T-helper 17 cell (primary cell): ENCODE measurements at regions not wholly inside any gene's neighbourhood (a gene's known extent, or its start where the extent isn't known, plus 50 kb on each side); places are given as distances from the start of the nearest gene placed in this dataset.
"Not testable (repeated sequence)": the region's sequence is repeated elsewhere in the genome, so short reads cannot be mapped to it uniquely, and the experiment has no call there.

Experiments
- ATAC-seq: fragments of 150-1000 bp; cut with Tn5 transposase; 2 replicates; pipeline ENCODE4 v1.10.0; 2021; ENCODE audit warnings: mild to moderate bottlenecking, moderate library complexity
- DNase-seq, 3 donors: peaks; one replicate each; pipeline versions ENCODE4 v3.0.0 to v3.0.0-alpha.2; 2020 to 2021
- H3K9me3 ChIP-seq: one replicate; pipeline ENCODE4 v1.7.0; 2013; ENCODE audit warnings: low read length, mild to moderate bottlenecking; ENCODE audit not compliant: control insufficient read depth, poor library complexity, severe bottlenecking
- H3K27ac Mint-ChIP-seq: one replicate; pipeline ENCODE4 v1.8.0; 2022; ENCODE audit warnings: mild to moderate bottlenecking, moderate library complexity, mixed read lengths
- H3K27me3 Mint-ChIP-seq: one replicate; pipeline ENCODE4 v1.8.0; 2022; ENCODE audit warnings: mixed read lengths
- H3K36me3 Mint-ChIP-seq: one replicate; pipeline ENCODE4 v1.8.0; 2022; ENCODE audit warnings: low read depth, mixed read lengths
- H3K4me1 Mint-ChIP-seq: one replicate; pipeline ENCODE4 v1.8.0; 2022; ENCODE audit warnings: mild to moderate bottlenecking, mixed read lengths
- H3K4me3 Mint-ChIP-seq: one replicate; pipeline ENCODE4 v1.8.0; 2022; ENCODE audit warnings: mild to moderate bottlenecking, moderate library complexity, mixed read lengths

DNA sequence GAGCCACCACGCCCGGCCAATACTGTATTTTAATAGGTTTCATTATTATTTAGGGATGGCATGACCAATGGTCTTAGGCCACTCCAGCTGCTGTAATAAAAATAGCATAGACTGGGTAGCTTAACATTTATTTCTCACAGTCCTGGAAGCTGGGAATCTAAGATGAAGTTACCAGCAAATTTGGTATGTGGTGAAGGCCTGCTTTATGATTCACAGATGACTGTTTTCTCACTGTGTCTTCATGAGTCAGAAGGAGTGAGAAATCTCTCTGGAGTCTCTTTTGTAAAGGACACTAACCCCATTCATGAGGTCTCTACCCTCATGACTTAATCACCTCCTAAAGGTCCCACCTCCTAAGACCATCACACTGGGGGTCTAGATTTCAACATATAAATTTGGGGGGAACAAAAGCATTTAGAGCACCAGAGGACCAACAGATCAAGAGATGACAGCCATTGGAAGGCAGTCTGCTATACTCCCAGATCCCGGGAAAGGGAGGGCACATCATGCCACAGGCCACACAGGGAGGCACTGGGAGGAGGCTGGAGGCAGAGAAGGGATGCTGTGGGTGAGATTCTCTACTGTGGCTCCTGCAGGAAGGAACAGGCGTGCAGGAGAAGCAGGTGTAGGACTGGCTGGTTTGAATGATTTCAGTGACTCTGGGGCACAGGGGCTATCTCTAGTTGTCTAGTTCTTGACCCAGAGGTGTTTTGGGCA lies 335.8 kb upstream of the SFRP2 start:
- H3K9me3 ChIP-seq: no peaks in the 10 kb centered on the region
- H3K4me1 Mint-ChIP-seq: no peaks in the 10 kb centered on the region
- no peak for DNase-seq
- no peak overlapping the region for H3K4me3 Mint-ChIP-seq
- ATAC-seq: no peak
- H3K27me3 Mint-ChIP-seq: peaks cover 17% of the 10 kb centered on the region
- no peaks in the 10 kb centered on the region for H3K36me3 Mint-ChIP-seq
- no peak overlapping the region for H3K27ac Mint-ChIP-seq

DNA sequence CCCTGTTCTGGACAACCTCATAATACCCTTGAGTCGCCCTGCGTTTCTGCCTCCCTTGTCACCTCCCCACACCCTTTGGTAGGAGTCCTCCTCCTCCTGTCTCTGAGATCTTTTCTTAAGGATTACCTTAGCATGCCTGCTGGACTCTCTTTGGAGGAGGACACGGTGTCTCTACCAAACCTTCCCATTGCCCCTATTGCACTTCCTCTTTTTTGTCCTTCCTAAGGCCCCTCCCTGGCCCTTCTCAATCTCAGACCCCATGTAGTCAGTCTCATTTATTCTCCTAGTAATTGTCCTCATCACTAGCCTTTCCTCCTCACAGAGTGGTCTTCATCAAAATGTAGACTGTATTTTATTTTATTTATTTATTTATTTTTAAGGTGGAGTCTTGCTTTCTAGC lies 335.0 kb upstream of the SFRP2 start:
- no peak overlapping the region for H3K27ac Mint-ChIP-seq
- no peaks in the 10 kb centered on the region for H3K4me1 Mint-ChIP-seq
- ATAC-seq (no peak), DNase-seq (no peak)
- no peaks in the 10 kb centered on the region for H3K36me3 Mint-ChIP-seq
- no peak overlapping the region for H3K4me3 Mint-ChIP-seq
- no peaks in the 10 kb centered on the region for H3K9me3 ChIP-seq
- H3K27me3 Mint-ChIP-seq: peaks cover 23% of the 10 kb centered on the region

DNA sequence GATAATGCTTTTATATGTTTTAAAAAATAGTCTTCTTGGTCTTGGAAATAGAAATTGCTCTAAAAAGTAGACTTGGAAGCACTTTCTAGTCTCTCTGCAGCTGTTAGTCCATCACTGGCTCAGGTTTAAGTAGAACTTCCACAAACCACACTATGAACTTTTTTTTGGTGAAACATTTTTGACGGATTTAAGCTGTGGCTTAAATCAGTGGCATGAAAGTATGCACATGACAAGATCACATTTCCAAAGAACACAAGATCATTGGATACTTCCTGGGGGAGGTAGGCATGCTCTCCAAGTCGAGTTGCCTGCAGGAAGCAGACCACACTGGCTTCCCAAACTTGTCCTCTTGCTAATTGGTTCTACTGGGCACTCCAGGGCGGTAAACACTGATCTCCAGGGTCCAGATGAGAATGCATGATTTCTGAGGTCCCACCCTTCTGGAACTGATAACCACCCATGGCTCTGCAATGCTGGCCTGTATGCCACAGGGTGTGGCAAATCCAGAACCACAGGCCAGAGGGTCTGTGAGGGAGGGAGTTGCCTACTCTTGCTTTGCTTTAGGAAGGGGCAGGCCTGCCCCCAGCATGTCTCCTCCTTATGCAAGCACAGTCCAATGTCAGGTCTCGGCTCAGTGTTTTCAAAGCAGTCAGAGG lies 331.9 kb upstream of the SFRP2 start:
- Mint-ChIP-seq H3K4me1 (no peaks in the 10 kb centered on the region), H3K36me3 (no peaks in the 10 kb centered on the region), H3K4me3 (no peak overlapping the region), H3K27ac (no peak overlapping the region), H3K27me3 (peaks cover 15% of the 10 kb centered on the region)
- DNase-seq (no peak), ATAC-seq (no peak)
- no peaks in the 10 kb centered on the region for H3K9me3 ChIP-seq

DNA sequence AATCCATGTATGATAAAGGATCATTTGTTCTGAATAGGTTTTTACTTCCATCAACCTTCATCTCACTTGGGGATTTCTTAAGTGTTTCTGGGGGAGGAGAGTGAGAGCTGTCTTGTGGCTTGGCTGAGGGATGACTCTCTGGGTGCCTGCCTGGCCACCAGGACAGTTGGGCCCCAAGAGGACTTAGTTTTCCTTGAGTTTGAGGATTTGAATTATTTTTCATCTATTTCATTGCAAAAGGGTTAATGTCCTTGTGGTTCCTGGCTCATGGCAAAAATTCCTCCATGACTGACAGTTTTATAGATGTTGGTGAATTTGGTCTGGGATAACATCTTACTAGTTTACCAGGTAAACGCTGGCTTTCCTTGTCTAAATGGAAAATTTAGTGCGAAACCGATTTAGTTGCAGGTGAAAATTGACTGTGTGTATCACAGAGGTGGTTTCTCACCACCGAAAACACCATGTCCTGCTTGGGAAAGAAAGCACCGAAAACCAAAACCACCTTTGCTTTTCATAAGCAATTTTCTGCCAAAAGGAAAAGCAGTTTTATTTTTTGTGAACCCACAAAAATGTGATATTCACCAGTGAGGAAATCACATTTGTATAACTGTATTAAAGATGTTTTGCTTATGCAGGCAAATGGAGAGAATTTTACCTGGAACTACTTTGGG lies 331.3 kb upstream of the SFRP2 start:
- Mint-ChIP-seq H3K27ac (no peak overlapping the region), H3K4me3 (no peak overlapping the region), H3K4me1 (no peaks in the 10 kb centered on the region), H3K27me3 (peaks cover 15% of the 10 kb centered on the region), H3K36me3 (no peaks in the 10 kb centered on the region)
- ATAC-seq (no peak), DNase-seq (no peak)
- H3K9me3 ChIP-seq: no peaks in the 10 kb centered on the region

DNA sequence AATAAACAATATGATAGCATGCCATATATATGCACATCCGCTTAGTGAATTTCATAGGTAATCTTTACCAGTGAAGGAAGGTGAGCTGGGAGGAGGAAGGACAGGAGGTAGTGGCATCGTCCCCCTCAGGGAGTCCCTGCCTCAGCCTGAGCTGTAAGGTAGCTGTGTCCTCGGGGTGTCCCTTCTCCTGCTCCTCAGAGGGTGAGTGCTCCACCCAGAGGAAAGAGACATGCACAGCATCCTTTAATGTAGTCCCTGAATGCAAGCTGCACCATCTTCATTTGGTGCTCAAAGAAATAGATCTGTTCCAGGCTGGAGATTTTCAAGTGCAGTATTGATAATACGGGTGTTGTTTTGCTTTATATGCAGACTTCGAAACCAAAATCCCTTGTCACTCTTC lies 330.4 kb upstream of the SFRP2 start:
- Mint-ChIP-seq H3K4me1 (no peaks in the 10 kb centered on the region), H3K27me3 (peaks cover 15% of the 10 kb centered on the region), H3K27ac (no peak overlapping the region), H3K4me3 (no peak overlapping the region), H3K36me3 (no peaks in the 10 kb centered on the region)
- H3K9me3 ChIP-seq: no peaks in the 10 kb centered on the region
- DNase-seq (no peak), ATAC-seq (no peak)

DNA sequence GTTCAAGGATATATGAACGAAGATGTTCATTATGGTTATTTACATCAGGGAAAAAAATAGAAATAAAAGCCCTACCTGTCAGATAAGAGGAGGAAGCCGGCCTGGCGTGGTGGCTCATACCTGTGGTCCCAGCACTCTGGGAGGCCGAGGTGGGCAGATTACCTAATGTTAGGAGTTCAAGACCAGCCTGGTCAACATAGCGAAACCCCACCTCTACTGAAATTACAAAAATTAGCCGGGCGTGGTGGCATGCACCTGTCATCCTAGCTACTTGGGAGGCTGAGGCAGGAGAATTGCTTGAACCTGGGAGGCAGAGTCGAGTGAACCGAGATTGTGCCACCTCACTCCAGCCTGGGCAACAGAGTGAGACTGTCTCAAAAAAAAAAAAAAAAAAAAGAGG lies 328.8 kb upstream of the SFRP2 start:
- peaks cover 13% of the 10 kb centered on the region for H3K27me3 Mint-ChIP-seq
- DNase-seq, ATAC-seq, H3K9me3 ChIP-seq, H3K4me1 Mint-ChIP-seq, H3K27ac Mint-ChIP-seq, H3K4me3 Mint-ChIP-seq, H3K36me3 Mint-ChIP-seq: not testable (repeated sequence)

DNA sequence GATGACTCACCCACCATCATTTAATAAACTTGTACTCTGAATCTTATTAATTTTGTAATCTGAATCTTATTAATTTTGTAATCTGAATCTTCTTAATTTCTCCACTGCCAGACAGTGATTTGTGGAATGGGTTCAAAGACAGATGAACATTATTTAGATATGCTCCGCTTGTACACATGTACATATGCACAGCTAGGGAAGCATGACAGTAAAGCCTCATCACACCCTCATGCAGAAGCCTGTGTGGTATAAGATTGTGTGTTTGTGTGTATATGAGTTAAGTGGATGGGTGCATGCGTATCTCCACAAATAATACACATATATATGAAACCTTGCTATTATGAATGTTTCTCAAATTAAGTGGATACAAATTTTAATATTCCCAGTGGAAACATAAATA lies 318.5 kb upstream of the SFRP2 start:
- DNase-seq: no peak
- ATAC-seq: no peak
- H3K27ac Mint-ChIP-seq: no peak overlapping the region
- no peaks in the 10 kb centered on the region for H3K4me1 Mint-ChIP-seq
- no peaks in the 10 kb centered on the region for H3K27me3 Mint-ChIP-seq
- no peaks in the 10 kb centered on the region for H3K9me3 ChIP-seq
- H3K36me3 Mint-ChIP-seq: peaks cover 2% of the 10 kb centered on the region
- no peak overlapping the region for H3K4me3 Mint-ChIP-seq

DNA sequence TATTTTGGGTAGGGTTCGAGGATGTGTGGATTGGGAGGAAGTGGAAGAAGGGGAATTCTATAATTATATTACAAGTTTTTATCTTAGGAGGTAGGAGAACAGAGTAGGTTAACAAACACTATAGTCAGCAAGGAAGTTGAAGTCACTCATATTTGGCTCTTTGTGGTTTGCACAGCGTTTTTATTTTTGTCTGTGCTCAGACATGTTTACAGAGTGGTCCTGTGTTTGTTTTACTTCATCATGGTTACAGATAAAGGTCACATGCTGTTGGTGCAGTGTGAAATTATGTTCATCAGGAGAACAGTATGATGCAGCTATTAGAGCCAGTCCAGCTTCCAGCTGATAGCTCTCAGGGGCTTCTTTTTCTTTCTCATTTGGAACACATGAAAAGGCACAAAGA lies 299.9 kb upstream of the SFRP2 start:
- H3K27me3 Mint-ChIP-seq: peaks cover 5% of the 10 kb centered on the region
- no peaks in the 10 kb centered on the region for H3K4me1 Mint-ChIP-seq
- no peak overlapping the region for H3K4me3 Mint-ChIP-seq
- no peak overlapping the region for H3K27ac Mint-ChIP-seq
- no peak for ATAC-seq
- H3K9me3 ChIP-seq: no peaks in the 10 kb centered on the region
- no peaks in the 10 kb centered on the region for H3K36me3 Mint-ChIP-seq
- no peak for DNase-seq

DNA sequence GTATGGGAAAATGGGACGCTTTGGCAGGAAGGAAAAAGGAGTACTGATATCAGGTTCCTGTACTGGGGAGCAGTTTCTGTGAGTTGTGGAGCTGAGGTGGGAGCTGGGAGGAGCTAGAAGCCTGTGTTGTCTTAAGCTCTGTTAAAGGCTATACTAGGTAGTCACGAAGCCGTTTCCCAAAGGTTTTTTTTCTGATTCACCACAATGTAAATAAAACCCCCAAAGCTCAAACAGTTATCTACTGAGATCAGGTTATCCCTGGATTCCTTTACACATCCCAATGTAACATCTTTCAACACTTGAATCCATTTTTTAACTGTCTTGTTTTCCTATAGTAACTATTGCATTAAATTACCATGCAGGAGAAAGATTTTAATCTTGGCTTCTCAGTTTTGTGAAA lies 297.4 kb upstream of the SFRP2 start:
- Mint-ChIP-seq H3K36me3 (no peaks in the 10 kb centered on the region), H3K4me3 (no peak overlapping the region), H3K27me3 (peaks cover 5% of the 10 kb centered on the region), H3K4me1 (no peaks in the 10 kb centered on the region), H3K27ac (no peak overlapping the region)
- no peak for ATAC-seq
- DNase-seq: no peak
- H3K9me3 ChIP-seq: no peaks in the 10 kb centered on the region

DNA sequence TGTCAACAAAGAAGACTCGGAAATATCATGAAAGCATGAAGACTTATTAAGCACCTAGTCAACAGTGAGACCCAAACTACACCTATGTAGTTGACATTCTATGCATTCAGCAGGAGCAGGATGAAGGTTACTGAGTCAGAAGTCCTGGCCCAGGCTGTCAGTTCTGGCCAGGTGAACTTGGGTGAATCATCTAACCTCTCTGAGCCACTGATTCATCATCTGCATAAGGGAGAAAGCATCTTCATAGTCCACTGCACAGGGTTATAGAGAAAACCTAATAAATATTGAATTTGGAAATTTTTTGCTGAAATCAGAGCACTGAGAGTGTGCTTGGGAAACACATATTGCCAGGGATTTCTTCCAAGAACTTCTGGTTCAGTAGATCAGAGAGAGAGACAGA lies 296.0 kb upstream of the SFRP2 start:
- no peak overlapping the region for H3K4me3 Mint-ChIP-seq
- no peak overlapping the region for H3K27ac Mint-ChIP-seq
- H3K9me3 ChIP-seq: no peaks in the 10 kb centered on the region
- no peak for DNase-seq
- ATAC-seq: no peak
- H3K4me1 Mint-ChIP-seq: no peaks in the 10 kb centered on the region
- H3K27me3 Mint-ChIP-seq: peaks cover 9% of the 10 kb centered on the region
- no peaks in the 10 kb centered on the region for H3K36me3 Mint-ChIP-seq

DNA sequence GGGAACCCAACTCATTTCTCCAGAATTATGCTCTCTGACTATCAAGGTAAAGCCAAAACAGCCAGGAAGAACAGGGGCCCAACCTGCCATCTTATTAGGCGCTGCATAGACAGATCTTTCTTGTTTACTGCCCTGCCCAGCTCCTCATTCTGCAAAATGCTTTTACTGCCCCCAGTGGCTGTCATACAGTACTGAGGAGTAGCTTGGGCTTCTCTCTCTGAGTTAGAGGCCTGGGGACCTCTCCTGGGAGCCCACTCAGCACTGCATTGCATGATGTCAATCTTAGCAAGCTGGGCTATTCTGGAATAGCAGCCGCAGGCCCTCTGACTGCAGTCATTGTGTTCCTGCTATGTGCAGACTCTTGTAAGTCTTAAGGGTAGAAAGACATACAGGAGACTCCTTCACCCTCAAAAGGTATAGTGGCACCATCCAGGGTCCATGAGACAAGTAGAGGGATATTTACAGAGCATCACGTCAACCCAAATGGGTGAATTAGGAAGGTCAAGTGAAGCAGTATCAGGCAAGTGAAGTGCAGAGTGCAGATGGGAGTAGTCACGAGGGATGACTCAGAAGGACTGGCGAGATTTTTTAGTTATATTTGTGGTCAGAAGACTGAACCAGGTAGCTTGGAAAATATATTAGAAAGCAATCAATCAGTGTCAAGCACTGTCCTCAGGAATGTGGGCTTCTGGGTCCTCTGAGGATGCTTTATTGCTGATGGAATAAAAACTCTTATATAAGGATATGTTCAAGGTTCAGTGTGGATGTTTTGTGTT lies 294.1 kb upstream of the SFRP2 start:
- Mint-ChIP-seq H3K36me3 (no peaks in the 10 kb centered on the region), H3K4me3 (no peak overlapping the region), H3K27ac (no peak overlapping the region), H3K4me1 (no peaks in the 10 kb centered on the region), H3K27me3 (peaks cover 9% of the 10 kb centered on the region)
- ATAC-seq: no peak
- no peak for DNase-seq
- no peaks in the 10 kb centered on the region for H3K9me3 ChIP-seq

DNA sequence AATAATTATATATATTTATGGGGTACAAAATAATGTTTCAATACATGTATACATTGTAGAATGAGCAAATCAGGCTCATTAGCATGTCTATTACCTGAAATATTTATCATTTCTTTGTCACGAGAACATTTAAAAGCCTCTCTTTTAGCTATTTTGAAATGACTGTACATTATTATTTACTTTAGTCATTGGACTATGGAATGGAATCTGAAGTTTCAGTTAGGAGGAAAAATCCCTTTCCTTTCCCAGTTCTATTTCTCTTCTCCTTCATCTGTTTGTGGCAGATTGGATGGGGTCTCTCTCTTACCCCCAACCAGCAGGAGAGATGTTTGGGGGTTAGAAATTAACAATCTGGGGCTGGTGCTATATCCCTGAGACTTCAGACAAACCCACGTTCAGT lies 292.5 kb upstream of the SFRP2 start:
- no peak for ATAC-seq
- DNase-seq: no peak
- H3K4me3 Mint-ChIP-seq: no peak overlapping the region
- H3K4me1 Mint-ChIP-seq: no peaks in the 10 kb centered on the region
- H3K9me3 ChIP-seq: no peaks in the 10 kb centered on the region
- peaks cover 9% of the 10 kb centered on the region for H3K27me3 Mint-ChIP-seq
- no peaks in the 10 kb centered on the region for H3K36me3 Mint-ChIP-seq
- H3K27ac Mint-ChIP-seq: no peak overlapping the region
